HG03378 (cell line): ENCODE measurements at regions not wholly inside any gene's neighbourhood (a gene's known extent, or its start where the extent isn't known, plus 50 kb on each side); places are given as distances from the start of the nearest gene placed in this dataset.
"Not testable (repeated sequence)": the region's sequence is repeated elsewhere in the genome, so short reads cannot be mapped to it uniquely, and the experiment has no call there.

ENCODE experiments used
- ATAC-seq: cut with Tn5 transposase; IDR thresholded peaks from one replicate; pipeline ENCODE4 v1.9.1; 2021; ENCODE audit warnings: mild to moderate bottlenecking, moderate library complexity; ENCODE audit not compliant: unreplicated experiment

GRCh38 chr16:31581065-31581464, 53.4 kb downstream of the AHSP start:
- not testable (repeated sequence) for ATAC-seq

- not testable (repeated sequence) for ATAC-seq
Observed at GRCh38 chr16:31601737-31602384, 74.2 kb downstream of the AHSP start.

- no peak for ATAC-seq
Observed at GRCh38 chr16:31618130-31618529, 90.4 kb downstream of the AHSP start.

- ATAC-seq, result no peak
Observed at GRCh38 chr16:31636433-31636832, 108.7 kb downstream of the AHSP start.

- no peak for ATAC-seq
Observed at GRCh38 chr16:31641279-31641678, 113.6 kb downstream of the AHSP start.

- not testable (repeated sequence) for ATAC-seq
Observed at GRCh38 chr16:31655674-31656073, 128.0 kb downstream of the AHSP start.

GRCh38 chr16:31664683-31665482, 137.2 kb downstream of the AHSP start:
- no peak for ATAC-seq

- ATAC-seq, result no peak
Observed at GRCh38 chr16:31674686-31675085, 147.0 kb downstream of the AHSP start.

- ATAC-seq, result no peak
Observed at GRCh38 chr16:31676731-31677130, 149.0 kb downstream of the AHSP start.

GRCh38 chr16:31678649-31679325, 151.1 kb downstream of the AHSP start:
- ATAC-seq, result no peak

- not testable (repeated sequence) for ATAC-seq
Observed at GRCh38 chr16:31689331-31689730, 161.6 kb downstream of the AHSP start.

GRCh38 chr16:31692338-31692737, 164.6 kb downstream of the AHSP start:
- ATAC-seq, result not testable (repeated sequence)

- no peak for ATAC-seq
Observed at GRCh38 chr16:31693733-31694132, 166.0 kb downstream of the AHSP start.

- no peak for ATAC-seq
Observed at GRCh38 chr16:31694461-31694860, 166.8 kb downstream of the AHSP start.

GRCh38 chr16:31695667-31696066, 168.0 kb downstream of the AHSP start:
- ATAC-seq, result peak; percentile 69

GRCh38 chr16:31696968-31697743, 169.5 kb downstream of the AHSP start:
- ATAC-seq, result no peak

GRCh38 chr16:31697744-31698125, 170.0 kb downstream of the AHSP start:
- ATAC-seq, result no peak

GRCh38 chr16:31698901-31699300, 171.2 kb downstream of the AHSP start:
- no peak for ATAC-seq

- no peak for ATAC-seq
Observed at GRCh38 chr16:31699601-31700000, 171.9 kb downstream of the AHSP start.

- no peak for ATAC-seq
Observed at GRCh38 chr16:31700200-31700529, 172.5 kb downstream of the AHSP start.
